ENCODE measurements at regions not wholly inside any gene's neighbourhood (a gene's known extent, or its start where the extent isn't known, plus 50 kb on each side); places are given as distances from the start of the nearest gene placed in this dataset.

GRCh38 chr21:35428937-35429336 is 379.8 kb upstream of the RUNX1 start:
- no peak overlapping the region for H3K4me3 Mint-ChIP-seq
- DNase-seq: no peak
- ATAC-seq: no peak
- peaks cover 10% of the 10 kb centered on the region for H3K36me3 Mint-ChIP-seq (ENCODE audit: low read depth)
- intact Hi-C loops (cut with micrococcal nuclease): no loop called here
- peaks cover 5% of the 10 kb centered on the region for H3K27me3 Mint-ChIP-seq
- no peak for TF ChIP-seq CTCF (IDR thresholded peaks at IDR 0.05)
- ChIA-PET CTCF (no interaction called here), POLR2A (no interaction called here)
- H3K27ac Mint-ChIP-seq: no peak overlapping the region
- H3K9me3 Mint-ChIP-seq: peaks cover 24% of the 10 kb centered on the region
- H3K4me1 Mint-ChIP-seq (ENCODE audit: low read depth): peaks cover 26% of the 10 kb centered on the region

GRCh38 chr21:35428489-35428888 is 379.4 kb upstream of the RUNX1 start:
- Mint-ChIP-seq H3K4me3 (peak overlapping the region; percentile 3), H3K36me3 (ENCODE audit: low read depth) (peaks cover 8% of the 10 kb centered on the region), H3K9me3 (peaks cover 21% of the 10 kb centered on the region), H3K4me1 (ENCODE audit: low read depth) (peaks cover 26% of the 10 kb centered on the region), H3K27me3 (peaks cover 5% of the 10 kb centered on the region), H3K27ac (peak overlapping the region; percentile 3)
- intact Hi-C loops (cut with micrococcal nuclease): no loop called here
- no peak for TF ChIP-seq CTCF (IDR thresholded peaks at IDR 0.05)
- POLR2A ChIA-PET: no interaction called here
- ATAC-seq (no peak), DNase-seq (peak; percentile 26)
- CTCF ChIA-PET: interaction anchor here (1.7 kb wide), 1 partner anchor 28 kb away, joined by 4 read pairs; no protein-coding TSS in a partner anchor

- Mint-ChIP-seq H3K4me1 (ENCODE audit: low read depth) (peaks cover 26% of the 10 kb centered on the region), H3K36me3 (ENCODE audit: low read depth) (peaks cover 8% of the 10 kb centered on the region), H3K27ac (peak overlapping the region; percentile 3), H3K27me3 (peaks cover 5% of the 10 kb centered on the region), H3K4me3 (no peak overlapping the region), H3K9me3 (peaks cover 15% of the 10 kb centered on the region)
- POLR2A ChIA-PET: interaction anchor here (0.6 kb wide), 1 partner anchor 112 kb away, joined by 3 read pairs; no protein-coding TSS in a partner anchor
- CTCF ChIA-PET: interaction anchor here (1.7 kb wide), 1 partner anchor 28 kb away, joined by 4 read pairs; no protein-coding TSS in a partner anchor
- intact Hi-C loops (cut with micrococcal nuclease): no loop called here
- DNase-seq (no peak), ATAC-seq (no peak)
- TF ChIP-seq CTCF (IDR thresholded peaks at IDR 0.05): no peak
Measured at GRCh38 chr21:35428001-35428320, 378.9 kb upstream of the RUNX1 start.

GRCh38 chr21:35427320-35428000 is 378.4 kb upstream of the RUNX1 start:
- ChIA-PET CTCF (interaction anchor here (1.4 to 1.7 kb wide), 2 partner anchors 27 to 412 kb away, joined by 3 to 4 read pairs; no protein-coding TSS in a partner anchor), POLR2A (interaction anchor here (0.6 kb wide), 1 partner anchor 111 kb away, joined by 3 read pairs; no protein-coding TSS in a partner anchor)
- DNase-seq: no peak
- H3K4me1 Mint-ChIP-seq (ENCODE audit: low read depth): peaks cover 26% of the 10 kb centered on the region
- intact Hi-C loops (cut with micrococcal nuclease): no loop called here
- no peak for TF ChIP-seq CTCF (IDR thresholded peaks at IDR 0.05)
- H3K27me3 Mint-ChIP-seq: peaks cover 5% of the 10 kb centered on the region
- no peak for ATAC-seq
- no peak overlapping the region for H3K27ac Mint-ChIP-seq
- H3K9me3 Mint-ChIP-seq: peaks cover 10% of the 10 kb centered on the region
- no peak overlapping the region for H3K4me3 Mint-ChIP-seq
- H3K36me3 Mint-ChIP-seq (ENCODE audit: low read depth): peaks cover 4% of the 10 kb centered on the region

- TF ChIP-seq CTCF (IDR thresholded peaks at IDR 0.05): no peak
- H3K4me3 Mint-ChIP-seq: no peak overlapping the region
- ChIA-PET CTCF (interaction anchor here (1.4 to 1.7 kb wide), 2 partner anchors 27 to 413 kb away, joined by 3 to 4 read pairs; no protein-coding TSS in a partner anchor), POLR2A (interaction anchor here (0.5 kb wide), 1 partner anchor 460 kb away, joined by 3 read pairs; no protein-coding TSS in a partner anchor)
- H3K27ac Mint-ChIP-seq: no peak overlapping the region
- no peak for DNase-seq
- H3K9me3 Mint-ChIP-seq: peaks cover 8% of the 10 kb centered on the region
- H3K36me3 Mint-ChIP-seq (ENCODE audit: low read depth): peaks cover 4% of the 10 kb centered on the region
- H3K4me1 Mint-ChIP-seq (ENCODE audit: low read depth): peaks cover 26% of the 10 kb centered on the region
- intact Hi-C loops (cut with micrococcal nuclease): no loop called here
- H3K27me3 Mint-ChIP-seq: peaks cover 5% of the 10 kb centered on the region
- no peak for ATAC-seq
Measured at GRCh38 chr21:35426897-35427296, 377.8 kb upstream of the RUNX1 start.

Data from activated CD8-positive, alpha-beta T cell treated with anti-CD3 and anti-CD28 coated beads for 36 hours (primary cell).